ENCODE measurements at regions not wholly inside any gene's neighbourhood (a gene's known extent, or its start where the extent isn't known, plus 50 kb on each side); places are given as distances from the start of the nearest gene placed in this dataset.

GRCh38 chr9:31067418-31067817 lies 1317.0 kb upstream of the ACO1 start:
- TF ChIP-seq CAMTA2 (CRISPR knock-in tag; IDR thresholded peaks at IDR 0.05; ENCODE audit: borderline replicate concordance) = no peak
- TF ChIP-seq TBP (CRISPR knock-in tag; IDR thresholded peaks at IDR 0.05) = no peak
- no peak for TF ChIP-seq ZNF329 (CRISPR knock-in tag; IDR thresholded peaks at IDR 0.05; ENCODE audit: low read depth)
- no peak for TF ChIP-seq SIX1 (CRISPR knock-in tag; IDR thresholded peaks at IDR 0.05; ENCODE audit: borderline replicate concordance)
- no peak for TF ChIP-seq CTCF (CRISPR knock-in tag; IDR thresholded peaks at IDR 0.05)
- no peak for TF ChIP-seq ZBTB49 (CRISPR knock-in tag; IDR thresholded peaks at IDR 0.05; ENCODE audit: borderline replicate concordance)
- TF ChIP-seq RFX5 (IDR thresholded peaks at IDR 0.05; ENCODE audit: low read depth, low read length) = no peak
- no peak for TF ChIP-seq PCBP2 (optimal IDR thresholded peaks at IDR 0.05; ENCODE audit: low read depth, low read length, poor library complexity, severe bottlenecking)
- no peak for TF ChIP-seq ZNF501 (CRISPR knock-in tag; IDR thresholded peaks at IDR 0.05)
